Suppressor macrophage treated with lipopolysaccharide for 4 hours (primary cell): ENCODE measurements at regions not wholly inside any gene's neighbourhood (a gene's known extent, or its start where the extent isn't known, plus 50 kb on each side); places are given as distances from the start of the nearest gene placed in this dataset.
A peak's percentile ranks its signal among the peaks of the same experiment; 100 is the strongest.

Experiments used
- DNase-seq: peaks from one replicate; pipeline ENCODE4 v3.0.0-alpha.2; 2020

GRCh38 chr9:134502809-134503211 is 138.8 kb upstream of the COL5A1 start:
- DNase-seq = no peak

- no peak for DNase-seq
These were observed 138.1 kb upstream of the COL5A1 start for GRCh38 chr9:134503301-134504105.

GRCh38 chr9:134504106-134504385 is 137.6 kb upstream of the COL5A1 start:
- no peak for DNase-seq

- no peak for DNase-seq
These were observed 136.6 kb upstream of the COL5A1 start for GRCh38 chr9:134505032-134505431.

- no peak for DNase-seq
These were observed 132.3 kb upstream of the COL5A1 start for GRCh38 chr9:134509281-134509680.

GRCh38 chr9:134509817-134510216 is 131.8 kb upstream of the COL5A1 start:
- no peak for DNase-seq

GRCh38 chr9:134514503-134514902 is 127.1 kb upstream of the COL5A1 start:
- DNase-seq = no peak

GRCh38 chr9:134515026-134515821 is 126.4 kb upstream of the COL5A1 start:
- peak; percentile 7 for DNase-seq

- DNase-seq = no peak
These were observed 125.1 kb upstream of the COL5A1 start for GRCh38 chr9:134516464-134516863.

- DNase-seq = no peak
These were observed 124.4 kb upstream of the COL5A1 start for GRCh38 chr9:134517069-134517680.

GRCh38 chr9:134518004-134518606 is 123.5 kb upstream of the COL5A1 start:
- DNase-seq = no peak

GRCh38 chr9:134519375-134520070 is 122.1 kb upstream of the COL5A1 start:
- no peak for DNase-seq

GRCh38 chr9:134521817-134522501 is 119.6 kb upstream of the COL5A1 start:
- no peak for DNase-seq

GRCh38 chr9:134522502-134522848 is 119.1 kb upstream of the COL5A1 start:
- no peak for DNase-seq

- no peak for DNase-seq
These were observed 118.6 kb upstream of the COL5A1 start for GRCh38 chr9:134522976-134523375.

- DNase-seq = no peak
These were observed 116.4 kb upstream of the COL5A1 start for GRCh38 chr9:134525070-134525815.

GRCh38 chr9:134525841-134526583 is 115.6 kb upstream of the COL5A1 start:
- DNase-seq = no peak

GRCh38 chr9:134526584-134527477 is 114.8 kb upstream of the COL5A1 start:
- no peak for DNase-seq

- no peak for DNase-seq
These were observed 110.9 kb upstream of the COL5A1 start for GRCh38 chr9:134530724-134531123.
